ENCODE measurements at regions not wholly inside any gene's neighbourhood (a gene's known extent, or its start where the extent isn't known, plus 50 kb on each side); places are given as distances from the start of the nearest gene placed in this dataset.

DNA sequence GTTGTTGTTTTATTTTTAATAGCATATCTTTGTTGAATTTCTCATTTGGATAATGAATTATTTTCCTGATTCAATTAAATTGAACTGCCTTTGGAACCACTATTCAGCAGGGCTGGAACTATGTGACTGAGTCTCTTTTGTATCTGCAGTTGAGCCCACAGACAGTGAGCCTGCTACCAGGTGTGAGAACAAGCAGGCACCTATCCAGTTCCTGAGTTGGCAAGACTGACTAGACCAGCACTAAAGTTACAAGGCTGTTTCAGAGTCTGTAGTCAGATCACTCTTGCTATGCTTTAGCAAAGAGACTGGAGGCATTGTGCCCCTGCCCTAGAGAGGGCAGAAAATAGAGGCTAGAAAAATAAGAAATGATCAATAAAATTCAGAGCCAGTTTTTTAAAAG is 237.3 kb upstream of the GRID2 start:
- Mint-ChIP-seq H3K27me3 (ENCODE audit: low read depth) (peaks cover 10% of the 10 kb centered on the region), H3K4me1 (no peaks in the 10 kb centered on the region), H3K4me3 (no peak overlapping the region), H3K36me3 (peaks cover 23% of the 10 kb centered on the region), H3K9me3 (peaks cover 26% of the 10 kb centered on the region), H3K27ac (no peak overlapping the region)
- TF ChIP-seq ZNF281 (CRISPR knock-in tag; IDR thresholded peaks at IDR 0.05) (no peak), NR2C2 (CRISPR knock-in tag; IDR thresholded peaks at IDR 0.05) (no peak), ELF4 (CRISPR knock-in tag; IDR thresholded peaks at IDR 0.05; ENCODE audit: low read depth) (no peak), ZNF232 (CRISPR knock-in tag; IDR thresholded peaks at IDR 0.05) (no peak), FOXK1 (CRISPR knock-in tag; IDR thresholded peaks at IDR 0.05) (no peak)
- ATAC-seq (no peak), DNase-seq (ENCODE audit: low spot score) (no peak)
- ChIA-PET POLR2A (no interaction called here), CTCF (no interaction called here)

DNA sequence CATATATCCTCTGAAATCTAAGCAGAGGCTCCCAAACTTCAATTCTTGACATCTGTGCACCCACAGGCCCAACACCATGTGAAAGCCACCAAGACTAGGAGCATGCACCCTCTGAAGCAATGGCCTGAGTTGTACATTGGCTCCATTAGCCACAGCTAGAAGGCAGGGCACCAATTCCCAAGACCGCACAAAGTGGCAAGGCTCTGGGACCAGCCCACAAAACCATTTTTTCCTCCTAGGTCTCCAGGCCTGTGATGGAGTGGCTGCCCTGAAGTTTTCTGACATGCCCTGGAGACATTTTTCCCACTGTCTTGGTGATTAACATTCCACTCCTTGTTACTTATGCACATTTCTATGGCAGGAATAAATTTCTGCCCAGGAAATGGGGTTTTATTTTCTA is 232.2 kb upstream of the GRID2 start:
- Mint-ChIP-seq H3K27ac (no peak overlapping the region), H3K4me1 (no peaks in the 10 kb centered on the region), H3K27me3 (ENCODE audit: low read depth) (peaks cover 19% of the 10 kb centered on the region), H3K4me3 (no peak overlapping the region), H3K36me3 (peaks cover 42% of the 10 kb centered on the region), H3K9me3 (peaks cover 52% of the 10 kb centered on the region)
- DNase-seq (ENCODE audit: low spot score) (no peak), ATAC-seq (no peak)
- TF ChIP-seq PRDM15 (CRISPR knock-in tag; IDR thresholded peaks at IDR 0.05) (no peak), TP53 (CRISPR knock-in tag; IDR thresholded peaks at IDR 0.05) (no peak), NFYB (CRISPR knock-in tag; conservative IDR thresholded peaks at IDR 0.05; ENCODE audit: low read depth) (no peak), ESRRA (CRISPR knock-in tag; IDR thresholded peaks at IDR 0.05; ENCODE audit: borderline replicate concordance) (no peak), JAZF1 (CRISPR knock-in tag; IDR thresholded peaks at IDR 0.05) (no peak), ZNF396 (CRISPR knock-in tag; IDR thresholded peaks at IDR 0.05; ENCODE audit: borderline replicate concordance) (no peak), FOXP4 (CRISPR knock-in tag; IDR thresholded peaks at IDR 0.05) (no peak)
- ChIA-PET POLR2A (no interaction called here), CTCF (no interaction called here)

DNA sequence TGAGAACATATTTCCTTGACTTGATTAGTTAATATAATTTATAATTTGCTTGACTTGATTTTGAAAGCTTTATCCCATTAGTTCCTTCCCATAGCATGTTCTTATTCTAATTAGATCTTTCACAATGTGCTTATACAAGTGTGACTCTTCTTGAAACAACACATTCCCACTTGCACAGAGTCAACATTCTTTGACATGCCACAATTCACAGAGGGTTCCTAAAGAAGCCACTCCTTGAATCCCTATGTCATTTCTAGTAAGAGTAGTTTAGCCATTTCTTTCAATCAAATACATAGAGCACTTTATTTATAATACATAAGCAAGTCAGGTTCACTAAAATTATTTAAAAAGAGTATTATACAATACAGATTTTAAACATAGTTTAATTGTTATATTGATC is 228.9 kb upstream of the GRID2 start:
- Mint-ChIP-seq H3K4me1 (peaks cover 10% of the 10 kb centered on the region; the same call in 1 of the 2 replicates), H3K36me3 (peaks cover 35% of the 10 kb centered on the region), H3K27me3 (ENCODE audit: low read depth) (peaks cover 15% of the 10 kb centered on the region), H3K27ac (no peak overlapping the region), H3K4me3 (no peak overlapping the region), H3K9me3 (peaks cover 46% of the 10 kb centered on the region)
- CTCF ChIA-PET = no interaction called here
- ATAC-seq (no peak), DNase-seq (ENCODE audit: low spot score) (no peak)
- POLR2A ChIA-PET = no interaction called here
- TF ChIP-seq IRF2 (CRISPR knock-in tag; IDR thresholded peaks at IDR 0.05; ENCODE audit: borderline replicate concordance, low read depth) (no peak), E2F5 (CRISPR knock-in tag; IDR thresholded peaks at IDR 0.05) (no peak), ZNF263 (CRISPR knock-in tag; IDR thresholded peaks at IDR 0.05; ENCODE audit: low read depth) (no peak), ZNF396 (CRISPR knock-in tag; IDR thresholded peaks at IDR 0.05; ENCODE audit: borderline replicate concordance) (no peak), ZSCAN18 (CRISPR knock-in tag; IDR thresholded peaks at IDR 0.05) (no peak), FOXP4 (CRISPR knock-in tag; IDR thresholded peaks at IDR 0.05) (no peak), NR3C1 (CRISPR knock-in tag; conservative IDR thresholded peaks at IDR 0.05; ENCODE audit: low read depth) (no peak), ZNF232 (CRISPR knock-in tag; IDR thresholded peaks at IDR 0.05) (no peak), ATF1 (CRISPR knock-in tag; IDR thresholded peaks at IDR 0.05) (no peak)
